ENCODE measurements at regions not wholly inside any gene's neighbourhood (a gene's known extent, or its start where the extent isn't known, plus 50 kb on each side); places are given as distances from the start of the nearest gene placed in this dataset.

DNA sequence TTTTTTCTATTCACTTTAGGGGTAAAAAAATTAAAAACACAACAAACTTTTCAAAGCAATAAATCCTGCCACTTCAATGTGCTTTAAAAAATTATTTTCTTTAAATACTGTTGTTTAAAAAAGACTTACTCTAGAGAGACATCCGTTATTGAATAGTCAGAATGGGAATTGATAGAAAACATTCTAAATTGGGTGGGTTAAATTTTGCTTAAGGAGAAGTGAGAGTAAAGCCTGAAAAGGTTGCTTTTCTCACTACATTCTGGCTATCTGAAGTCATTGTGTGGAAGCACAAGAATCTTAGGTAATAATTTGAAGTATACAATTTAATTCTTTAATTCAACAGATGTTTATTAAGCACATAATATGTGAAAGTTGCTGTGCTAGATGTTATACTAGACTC lies 509.3 kb downstream of the NR2F1-AS1 start:
- TF ChIP-seq, protein P1, sequence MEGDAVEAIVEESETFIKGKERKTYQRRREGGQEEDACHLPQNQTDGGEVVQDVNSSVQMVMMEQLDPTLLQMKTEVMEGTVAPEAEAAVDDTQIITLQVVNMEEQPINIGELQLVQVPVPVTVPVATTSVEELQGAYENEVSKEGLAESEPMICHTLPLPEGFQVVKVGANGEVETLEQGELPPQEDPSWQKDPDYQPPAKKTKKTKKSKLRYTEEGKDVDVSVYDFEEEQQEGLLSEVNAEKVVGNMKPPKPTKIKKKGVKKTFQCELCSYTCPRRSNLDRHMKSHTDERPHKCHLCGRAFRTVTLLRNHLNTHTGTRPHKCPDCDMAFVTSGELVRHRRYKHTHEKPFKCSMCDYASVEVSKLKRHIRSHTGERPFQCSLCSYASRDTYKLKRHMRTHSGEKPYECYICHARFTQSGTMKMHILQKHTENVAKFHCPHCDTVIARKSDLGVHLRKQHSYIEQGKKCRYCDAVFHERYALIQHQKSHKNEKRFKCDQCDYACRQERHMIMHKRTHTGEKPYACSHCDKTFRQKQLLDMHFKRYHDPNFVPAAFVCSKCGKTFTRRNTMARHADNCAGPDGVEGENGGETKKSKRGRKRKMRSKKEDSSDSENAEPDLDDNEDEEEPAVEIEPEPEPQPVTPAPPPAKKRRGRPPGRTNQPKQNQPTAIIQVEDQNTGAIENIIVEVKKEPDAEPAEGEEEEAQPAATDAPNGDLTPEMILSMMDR (conservative IDR thresholded peaks at IDR 0.05 in 1 of 2, IDR thresholded peaks at IDR 0.05 in 1 of 2; ENCODE audit: extremely low read depth in 1 of 2, insufficient read depth in 1 of 2, low read depth in 1 of 2, low read length in 2 of 2), result no peak
- no peak for TF ChIP-seq EZH2 (IDR thresholded peaks at IDR 0.05; ENCODE audit: borderline replicate concordance, low read length)
